Breast epithelium (tissue), 4 donors: ENCODE measurements at regions not wholly inside any gene's neighbourhood (a gene's known extent, or its start where the extent isn't known, plus 50 kb on each side); places are given as distances from the start of the nearest gene placed in this dataset.

ENCODE experiments used
- DNase-seq, 2 donors: peaks; one replicate each; pipeline ENCODE4 v3.0.0-alpha.2; 2019; ENCODE audit warnings: low spot score in 2 of 2
- H3K27ac ChIP-seq, 2 donors: fragments of 200-600 bp; sonication (generic) in 1 of 2; one replicate each; pipeline ENCODE4 v1.5.1; 2016 to 2019; ENCODE audit warnings: mild to moderate bottlenecking in 1 of 2
- H3K27me3 ChIP-seq, 2 donors: fragments of 200-600 bp; sonication (generic) in 1 of 2; one replicate each; pipeline versions ENCODE4 v1.5.1 to v1.6.0; 2017 to 2019; ENCODE audit warnings: control low read depth in 1 of 2, mild to moderate bottlenecking in 1 of 2
- H3K36me3 ChIP-seq: fragments of 200-600 bp; one replicate; pipeline ENCODE4 v1.5.1; 2019
- H3K4me1 ChIP-seq, 2 donors: fragments of 200-600 bp; sonication (generic); one replicate each; pipeline ENCODE4 v1.5.1; 2016 to 2019; ENCODE audit warnings: control low read depth in 1 of 2
- H3K4me3 ChIP-seq, 3 donors: fragments of 200-600 bp; sonication (generic); 1 replicate in 2 of 3; 2 replicates in 1 of 3; pipeline ENCODE4 v1.5.1; 2016 to 2019; ENCODE audit warnings: mild to moderate bottlenecking in 3 of 3, moderate library complexity in 2 of 3
- H3K9me3 ChIP-seq, 2 donors: fragments of 200-600 bp; sonication (generic) in 1 of 2; one replicate each; pipeline ENCODE4 v1.5.1; 2016 to 2019; ENCODE audit warnings: control low read depth in 1 of 2
- CTCF ChIP-seq, 3 donors: fragments of 450-650 bp; IDR thresholded peaks; one replicate each; pipeline ENCODE4 v1.5.1; 2016 to 2017; ENCODE audit warnings: antibody characterized with exemption in 3 of 3, mild to moderate bottlenecking in 3 of 3, moderate library complexity in 3 of 3
- POLR2A ChIP-seq: fragments of 450-650 bp; IDR thresholded peaks from one replicate; pipeline ENCODE4 v1.6.1; 2016; ENCODE audit warnings: antibody characterized with exemption, mild to moderate bottlenecking, moderate library complexity
- POLR2AphosphoS5 ChIP-seq, 3 donors: sonication (generic); formaldehyde crosslinking; IDR thresholded peaks; one replicate each; pipeline ENCODE4 v1.6.1; 2017; ENCODE audit warnings: antibody characterized with exemption in 3 of 3
- intact Hi-C: fragments of 100-400 bp; cut with DNase I; formaldehyde crosslinking; loops from one replicate; pipeline ENCODE4 v1.15.1; 2023; ENCODE audit warnings: low total_unique reads

- Histone ChIP-seq H3K36me3 (no peaks in the 10 kb centered on the region), H3K4me1 (peaks cover 0 to 13% of the 10 kb centered on the region in 2 donors), H3K4me3 (no peak overlapping the region), H3K27me3 (no peaks in the 10 kb centered on the region), H3K9me3 (no peaks in the 10 kb centered on the region), H3K27ac (no peak overlapping the region)
- TF ChIP-seq POLR2AphosphoS5 (IDR thresholded peaks at IDR 0.05) (no peak), POLR2A (no peak), CTCF (IDR thresholded peaks at IDR 0.05) (no peak)
- intact Hi-C loops = no loop called here
- DNase-seq = no peak
Observed at GRCh38 chr5:10860645-10861422, 99.8 kb upstream of the DAP start.

- TF ChIP-seq POLR2AphosphoS5 (IDR thresholded peaks at IDR 0.05) (no peak), CTCF (IDR thresholded peaks at IDR 0.05) (no peak), POLR2A (no peak)
- intact Hi-C loops = no loop called here
- peaks cover 0 to 17% of the 10 kb centered on the region in 2 donors for H3K4me1 ChIP-seq
Observed at GRCh38 chr5:10860196-10860543, 99.1 kb upstream of the DAP start.

GRCh38 chr5:10859393-10860195, 98.6 kb upstream of the DAP start:
- Histone ChIP-seq H3K4me1 (peaks cover 0 to 17% of the 10 kb centered on the region in 2 donors), H3K9me3 (no peaks in the 10 kb centered on the region), H3K27ac (no peak overlapping the region), H3K36me3 (no peaks in the 10 kb centered on the region), H3K4me3 (no peak overlapping the region), H3K27me3 (no peaks in the 10 kb centered on the region)
- DNase-seq = no peak
- TF ChIP-seq POLR2AphosphoS5 (IDR thresholded peaks at IDR 0.05) = no peak
- no peak for TF ChIP-seq POLR2A
- no peak for TF ChIP-seq CTCF (IDR thresholded peaks at IDR 0.05)
- intact Hi-C loops = no loop called here

More at GRCh38 chr5:10860196-10860543, 99.1 kb upstream of the DAP start:
- H3K27ac ChIP-seq = no peak overlapping the region
- H3K9me3 ChIP-seq = no peaks in the 10 kb centered on the region
- H3K4me3 ChIP-seq = no peak overlapping the region
- DNase-seq = no peak
- H3K36me3 ChIP-seq = no peaks in the 10 kb centered on the region
- H3K27me3 ChIP-seq = no peaks in the 10 kb centered on the region

GRCh38 chr5:10858945-10859344, 97.9 kb upstream of the DAP start:
- DNase-seq = no peak
- no peaks in the 10 kb centered on the region for H3K9me3 ChIP-seq
- no peak for TF ChIP-seq CTCF (IDR thresholded peaks at IDR 0.05)
- no peak for TF ChIP-seq POLR2AphosphoS5 (IDR thresholded peaks at IDR 0.05)
- TF ChIP-seq POLR2A = no peak
- intact Hi-C loops = no loop called here
- no peak overlapping the region for H3K4me3 ChIP-seq
- no peak overlapping the region for H3K27ac ChIP-seq
- H3K27me3 ChIP-seq = no peaks in the 10 kb centered on the region
- no peaks in the 10 kb centered on the region for H3K36me3 ChIP-seq
- peaks cover 0 to 17% of the 10 kb centered on the region in 2 donors for H3K4me1 ChIP-seq

- Histone ChIP-seq H3K4me3 (no peak overlapping the region), H3K27ac (no peak overlapping the region), H3K27me3 (no peaks in the 10 kb centered on the region), H3K9me3 (no peaks in the 10 kb centered on the region), H3K36me3 (no peaks in the 10 kb centered on the region), H3K4me1 (peaks cover 0 to 17% of the 10 kb centered on the region in 2 donors)
- TF ChIP-seq CTCF (IDR thresholded peaks at IDR 0.05) = no peak
- TF ChIP-seq POLR2AphosphoS5 (IDR thresholded peaks at IDR 0.05) = no peak
- TF ChIP-seq POLR2A = no peak
- intact Hi-C loops = no loop called here
- DNase-seq = no peak
Observed at GRCh38 chr5:10858307-10858706, 97.3 kb upstream of the DAP start.
